Skeletal muscle tissue (tissue), 3 donors: ENCODE measurements at regions not wholly inside any gene's neighbourhood (a gene's known extent, or its start where the extent isn't known, plus 50 kb on each side); places are given as distances from the start of the nearest gene placed in this dataset.
"Not testable (repeated sequence)": the region's sequence is repeated elsewhere in the genome, so short reads cannot be mapped to it uniquely, and the experiment has no call there.

Experiments
- H3K27ac ChIP-seq: one replicate; pipeline ENCODE4 v1.7.0; 2013; ENCODE audit warnings: mild to moderate bottlenecking, low read depth, low read length, inconsistent platforms
- H3K27me3 ChIP-seq, 3 donors: one replicate each; pipeline ENCODE4 v1.7.0; 2013; ENCODE audit warnings: low read length in 3 of 3; ENCODE audit not compliant: control insufficient read depth in 3 of 3, insufficient read depth in 3 of 3
- H3K36me3 ChIP-seq, 3 donors: one replicate each; pipeline ENCODE4 v1.7.0; 2013; ENCODE audit warnings: low read length in 3 of 3; ENCODE audit not compliant: control insufficient read depth in 3 of 3, insufficient read depth in 3 of 3
- H3K4me1 ChIP-seq, 3 donors: one replicate each; pipeline ENCODE4 v1.7.0; 2013; ENCODE audit warnings: low read length in 3 of 3, mild to moderate bottlenecking in 3 of 3; ENCODE audit not compliant: control insufficient read depth in 3 of 3, insufficient read depth in 3 of 3
- H3K4me3 ChIP-seq, 3 donors: one replicate each; pipeline ENCODE4 v1.7.0; 2013; ENCODE audit warnings: low read length in 3 of 3
- H3K9ac ChIP-seq, 3 donors: one replicate each; pipeline ENCODE4 v1.7.0; 2013; ENCODE audit warnings: low read length in 3 of 3, mild to moderate bottlenecking in 3 of 3, moderate library complexity in 2 of 3, low read depth in 1 of 3
- H3K9me3 ChIP-seq, 3 donors: one replicate each; pipeline ENCODE4 v1.7.0; 2013; ENCODE audit warnings: low read length in 3 of 3; ENCODE audit not compliant: control insufficient read depth in 3 of 3
- donor health status: Osteomylitis.

DNA sequence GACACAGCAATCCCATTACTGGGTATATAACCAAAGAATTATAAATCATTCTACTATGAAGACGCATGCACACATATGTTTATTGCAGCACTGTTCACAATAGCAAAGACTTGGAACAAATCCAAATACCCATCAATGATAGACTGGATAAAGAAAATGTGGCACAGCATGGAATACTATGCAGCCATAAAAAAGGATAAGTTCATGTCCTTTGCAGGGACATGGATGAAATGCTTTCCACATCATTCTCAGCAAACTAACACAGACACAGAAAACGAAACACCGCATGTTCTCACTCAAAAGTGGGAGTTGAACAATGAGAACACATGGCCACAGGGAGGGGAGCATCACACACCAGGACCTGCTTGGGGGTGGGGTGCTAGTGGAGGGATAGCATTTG is 613.0 kb downstream of the RFPL4B start:
- not testable (repeated sequence) for H3K4me3 ChIP-seq, H3K27me3 ChIP-seq, H3K27ac ChIP-seq, H3K9me3 ChIP-seq, H3K36me3 ChIP-seq, H3K4me1 ChIP-seq, H3K9ac ChIP-seq

DNA sequence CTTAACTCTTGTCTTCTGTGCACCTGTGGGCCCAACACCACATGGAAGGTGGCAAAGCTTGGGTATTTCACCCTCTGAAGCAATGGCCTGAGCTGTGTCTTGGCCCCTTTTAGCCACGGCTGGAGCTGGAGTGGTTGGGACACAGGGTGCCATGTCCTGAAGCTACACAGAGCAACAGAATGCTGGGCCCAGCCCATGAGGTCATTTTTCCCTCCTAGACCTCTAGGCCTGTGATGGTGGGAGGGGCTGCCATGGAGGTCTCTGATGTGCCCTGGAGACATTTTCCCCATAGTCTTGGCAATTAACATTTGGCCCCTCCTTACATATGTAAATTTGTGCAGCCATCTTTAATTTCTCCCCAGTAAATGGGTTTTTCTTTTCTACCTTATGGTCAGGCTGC is 620.8 kb downstream of the RFPL4B start:
- H3K27ac ChIP-seq = no peak overlapping the region
- H3K9me3 ChIP-seq = no peaks in the 10 kb centered on the region
- H3K36me3 ChIP-seq = no peaks in the 10 kb centered on the region
- H3K9ac ChIP-seq = no peak overlapping the region
- no peak overlapping the region for H3K4me3 ChIP-seq
- H3K27me3 ChIP-seq = no peaks in the 10 kb centered on the region
- H3K4me1 ChIP-seq = no peaks in the 10 kb centered on the region

DNA sequence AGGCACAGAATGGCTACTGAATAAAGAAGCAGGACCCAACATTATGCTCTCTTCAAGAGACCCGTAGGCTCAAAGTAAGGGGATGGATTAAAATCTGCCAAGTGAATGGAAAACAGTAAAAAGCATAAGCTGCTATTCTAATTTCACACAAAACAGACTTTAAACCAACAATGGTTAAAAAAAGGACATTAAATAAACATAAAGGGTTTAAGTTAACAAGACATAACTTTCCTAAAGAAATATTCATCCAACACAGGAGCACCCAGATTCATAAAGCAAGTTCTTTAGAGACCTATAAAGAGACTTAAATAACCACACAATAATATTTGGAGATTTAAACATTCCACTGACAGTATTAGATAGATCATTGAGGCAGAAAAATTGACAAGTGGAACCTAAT is 624.5 kb downstream of the RFPL4B start:
- H3K27ac ChIP-seq = no peak overlapping the region
- no peaks in the 10 kb centered on the region for H3K9me3 ChIP-seq
- H3K36me3 ChIP-seq = no peaks in the 10 kb centered on the region
- no peaks in the 10 kb centered on the region for H3K27me3 ChIP-seq
- no peak overlapping the region for H3K4me3 ChIP-seq
- H3K4me1 ChIP-seq = no peaks in the 10 kb centered on the region
- H3K9ac ChIP-seq = no peak overlapping the region

GRCh38 chr6:112974931-112975330 is 627.8 kb downstream of the RFPL4B start:
- not testable (repeated sequence) for H3K9me3 ChIP-seq, H3K27me3 ChIP-seq, H3K4me1 ChIP-seq, H3K4me3 ChIP-seq, H3K36me3 ChIP-seq, H3K27ac ChIP-seq, H3K9ac ChIP-seq

GRCh38 chr6:112976579-112976978 is 629.4 kb downstream of the RFPL4B start:
- not testable (repeated sequence) for H3K9me3 ChIP-seq, H3K27ac ChIP-seq, H3K9ac ChIP-seq, H3K4me1 ChIP-seq, H3K36me3 ChIP-seq, H3K27me3 ChIP-seq, H3K4me3 ChIP-seq

- no peak overlapping the region for H3K27ac ChIP-seq
- H3K27me3 ChIP-seq = no peaks in the 10 kb centered on the region
- H3K9ac ChIP-seq = no peak overlapping the region
- no peak overlapping the region for H3K4me3 ChIP-seq
- H3K9me3 ChIP-seq = no peaks in the 10 kb centered on the region
- no peaks in the 10 kb centered on the region for H3K4me1 ChIP-seq
- no peaks in the 10 kb centered on the region for H3K36me3 ChIP-seq
These were observed 632.7 kb downstream of the RFPL4B start for GRCh38 chr6:112979830-112980229.

- Histone ChIP-seq H3K27ac (no peak overlapping the region), H3K9ac (no peak overlapping the region), H3K27me3 (no peaks in the 10 kb centered on the region), H3K4me3 (no peak overlapping the region), H3K4me1 (no peaks in the 10 kb centered on the region), H3K9me3 (no peaks in the 10 kb centered on the region), H3K36me3 (no peaks in the 10 kb centered on the region)
These were observed 633.5 kb downstream of the RFPL4B start for GRCh38 chr6:112980676-112981075.

GRCh38 chr6:112983713-112984261 is 636.7 kb downstream of the RFPL4B start:
- H3K27me3 ChIP-seq = no peaks in the 10 kb centered on the region
- no peaks in the 10 kb centered on the region for H3K9me3 ChIP-seq
- no peaks in the 10 kb centered on the region for H3K4me1 ChIP-seq
- no peak overlapping the region for H3K4me3 ChIP-seq
- no peak overlapping the region for H3K9ac ChIP-seq
- no peak overlapping the region for H3K27ac ChIP-seq
- H3K36me3 ChIP-seq = no peaks in the 10 kb centered on the region

- Histone ChIP-seq H3K9ac (no peak overlapping the region), H3K36me3 (no peaks in the 10 kb centered on the region), H3K4me1 (no peaks in the 10 kb centered on the region), H3K4me3 (no peak overlapping the region), H3K27ac (no peak overlapping the region), H3K9me3 (no peaks in the 10 kb centered on the region), H3K27me3 (no peaks in the 10 kb centered on the region)
These were observed 637.8 kb downstream of the RFPL4B start for GRCh38 chr6:112984899-112985298.

- H3K9me3 ChIP-seq = no peaks in the 10 kb centered on the region
- H3K27me3 ChIP-seq = no peaks in the 10 kb centered on the region
- H3K9ac ChIP-seq = no peak overlapping the region
- no peaks in the 10 kb centered on the region for H3K4me1 ChIP-seq
- no peak overlapping the region for H3K4me3 ChIP-seq
- H3K36me3 ChIP-seq = no peaks in the 10 kb centered on the region
- H3K27ac ChIP-seq = no peak overlapping the region
These were observed 639.2 kb downstream of the RFPL4B start for GRCh38 chr6:112986321-112986720.

- H3K27ac ChIP-seq = no peak overlapping the region
- no peaks in the 10 kb centered on the region for H3K9me3 ChIP-seq
- H3K4me3 ChIP-seq = no peak overlapping the region
- H3K27me3 ChIP-seq = no peaks in the 10 kb centered on the region
- no peak overlapping the region for H3K9ac ChIP-seq
- no peaks in the 10 kb centered on the region for H3K36me3 ChIP-seq
- no peaks in the 10 kb centered on the region for H3K4me1 ChIP-seq
These were observed 641.6 kb downstream of the RFPL4B start for GRCh38 chr6:112988748-112989147.
